Peyer's patch (tissue), 4 donors: ENCODE measurements at regions not wholly inside any gene's neighbourhood (a gene's known extent, or its start where the extent isn't known, plus 50 kb on each side); places are given as distances from the start of the nearest gene placed in this dataset.
"Not testable (repeated sequence)": the region's sequence is repeated elsewhere in the genome, so short reads cannot be mapped to it uniquely, and the experiment has no call there.

Experiments used
- DNase-seq, 3 donors: peaks; one replicate each; pipeline ENCODE4 v3.0.0-alpha.2; 2017 to 2019
- H3K27ac ChIP-seq, 4 donors: fragments of 200-600 bp; sonication (generic); one replicate each; pipeline ENCODE4 v1.5.1; 2016 to 2019
- H3K27me3 ChIP-seq, 2 donors: fragments of 200-600 bp; sonication (generic); one replicate each; pipeline ENCODE4 v1.5.1; 2019
- H3K36me3 ChIP-seq, 3 donors: fragments of 200-600 bp; sonication (generic); one replicate each; pipeline ENCODE4 v1.5.1; 2016 to 2019
- H3K4me1 ChIP-seq, 4 donors: fragments of 200-600 bp; sonication (generic); one replicate each; pipeline ENCODE4 v1.5.1; 2016 to 2019
- H3K4me3 ChIP-seq, 4 donors: fragments of 200-600 bp; sonication (generic); 1 replicate in 3 of 4; 2 replicates in 1 of 4; pipeline ENCODE4 v1.5.1; 2016 to 2019; ENCODE audit warnings: mild to moderate bottlenecking in 1 of 4
- H3K9me3 ChIP-seq, 4 donors: fragments of 200-600 bp; sonication (generic); one replicate each; pipeline ENCODE4 v1.5.1; 2016 to 2019; ENCODE audit warnings: mild to moderate bottlenecking in 1 of 4
- POLR2A ChIP-seq, 2 donors: fragments of 450-650 bp; IDR thresholded peaks; one replicate each; pipeline ENCODE4 v1.5.1; 2017; ENCODE audit warnings: antibody characterized with exemption in 2 of 2, mild to moderate bottlenecking in 2 of 2, moderate library complexity in 2 of 2
- TF ChIP-seq, protein P1 (sequence below), 6 experiments: fragments of 450-650 bp in 4 of 6; fragments of 200-600 bp in 2 of 6; sonication (generic) in 1 of 6; IDR thresholded peaks; one replicate each; pipeline ENCODE4 v1.5.1; 2017 to 2019; ENCODE audit warnings: antibody characterized with exemption in 6 of 6, mild to moderate bottlenecking in 3 of 6, moderate library complexity in 1 of 6

GRCh38 chr4:160546201-160546600 lies 1443.3 kb downstream of the RAPGEF2 start:
- no peak overlapping the region for H3K4me3 ChIP-seq
- DNase-seq, result no peak
- no peak overlapping the region for H3K27ac ChIP-seq
- no peaks in the 10 kb centered on the region for H3K27me3 ChIP-seq
- TF ChIP-seq, protein P1, sequence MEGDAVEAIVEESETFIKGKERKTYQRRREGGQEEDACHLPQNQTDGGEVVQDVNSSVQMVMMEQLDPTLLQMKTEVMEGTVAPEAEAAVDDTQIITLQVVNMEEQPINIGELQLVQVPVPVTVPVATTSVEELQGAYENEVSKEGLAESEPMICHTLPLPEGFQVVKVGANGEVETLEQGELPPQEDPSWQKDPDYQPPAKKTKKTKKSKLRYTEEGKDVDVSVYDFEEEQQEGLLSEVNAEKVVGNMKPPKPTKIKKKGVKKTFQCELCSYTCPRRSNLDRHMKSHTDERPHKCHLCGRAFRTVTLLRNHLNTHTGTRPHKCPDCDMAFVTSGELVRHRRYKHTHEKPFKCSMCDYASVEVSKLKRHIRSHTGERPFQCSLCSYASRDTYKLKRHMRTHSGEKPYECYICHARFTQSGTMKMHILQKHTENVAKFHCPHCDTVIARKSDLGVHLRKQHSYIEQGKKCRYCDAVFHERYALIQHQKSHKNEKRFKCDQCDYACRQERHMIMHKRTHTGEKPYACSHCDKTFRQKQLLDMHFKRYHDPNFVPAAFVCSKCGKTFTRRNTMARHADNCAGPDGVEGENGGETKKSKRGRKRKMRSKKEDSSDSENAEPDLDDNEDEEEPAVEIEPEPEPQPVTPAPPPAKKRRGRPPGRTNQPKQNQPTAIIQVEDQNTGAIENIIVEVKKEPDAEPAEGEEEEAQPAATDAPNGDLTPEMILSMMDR (IDR thresholded peaks at IDR 0.05), result no peak
- TF ChIP-seq POLR2A (IDR thresholded peaks at IDR 0.05), result no peak
- H3K9me3 ChIP-seq, result no peaks in the 10 kb centered on the region
- H3K36me3 ChIP-seq, result no peaks in the 10 kb centered on the region
- no peaks in the 10 kb centered on the region for H3K4me1 ChIP-seq

DNA sequence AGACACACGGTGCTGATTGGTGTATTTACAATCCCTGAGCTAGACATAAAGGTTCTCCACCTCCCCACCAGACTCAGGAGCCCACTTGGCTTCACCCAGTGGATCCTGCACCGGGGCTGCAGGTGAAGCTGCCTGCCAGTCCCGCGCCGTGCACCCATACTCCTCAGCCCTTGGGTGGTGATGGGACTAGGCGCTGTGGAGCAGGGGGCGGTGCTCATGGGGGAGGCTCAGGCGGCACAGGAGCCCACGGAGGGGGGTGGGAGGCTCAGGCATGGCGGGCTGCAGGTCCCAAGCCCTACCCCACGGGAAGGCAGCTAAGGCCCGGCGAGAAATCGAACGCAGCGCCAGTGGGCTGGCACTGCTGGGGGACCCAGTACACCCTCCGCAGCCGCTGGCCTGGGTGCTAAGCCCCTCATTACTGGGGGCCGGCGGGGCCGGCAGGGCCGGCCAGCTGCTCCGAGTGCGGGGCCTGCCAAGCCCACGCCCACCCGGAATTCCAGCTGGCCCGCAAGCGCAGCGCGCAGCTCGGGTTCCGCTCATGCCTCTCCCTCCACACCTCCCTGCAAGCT lies 1447.2 kb downstream of the RAPGEF2 start:
- not testable (repeated sequence) for H3K27ac ChIP-seq, H3K9me3 ChIP-seq, DNase-seq, H3K4me1 ChIP-seq, H3K36me3 ChIP-seq, H3K4me3 ChIP-seq, H3K27me3 ChIP-seq

DNA sequence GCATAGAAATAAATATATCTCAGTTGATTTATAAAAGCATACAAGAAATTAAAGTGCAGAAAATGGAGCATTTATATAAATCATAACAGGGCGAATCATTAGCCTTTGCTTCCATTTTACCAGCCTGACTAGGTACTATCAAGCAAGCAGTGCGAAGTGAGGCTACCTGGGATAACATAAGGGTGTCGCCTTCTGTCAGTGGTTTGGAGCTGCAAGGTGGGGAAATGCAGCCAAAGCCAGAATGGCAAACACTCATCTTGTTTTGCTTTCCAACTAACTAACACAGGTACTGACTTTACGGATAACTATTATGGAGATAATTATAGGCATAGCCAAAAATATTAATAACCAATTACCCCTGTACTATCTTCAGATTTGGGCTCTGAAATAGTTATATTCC lies 1459.8 kb downstream of the RAPGEF2 start:
- H3K27me3 ChIP-seq, result no peaks in the 10 kb centered on the region
- no peaks in the 10 kb centered on the region for H3K4me1 ChIP-seq
- no peak overlapping the region for H3K27ac ChIP-seq
- H3K4me3 ChIP-seq, result no peak overlapping the region
- no peak for TF ChIP-seq POLR2A (IDR thresholded peaks at IDR 0.05)
- TF ChIP-seq, protein P1 (IDR thresholded peaks at IDR 0.05), result no peak
- H3K9me3 ChIP-seq, result no peaks in the 10 kb centered on the region
- DNase-seq, result no peak
- no peaks in the 10 kb centered on the region for H3K36me3 ChIP-seq

GRCh38 chr4:160563552-160564282 lies 1460.8 kb downstream of the RAPGEF2 start:
- Histone ChIP-seq H3K4me1 (no peaks in the 10 kb centered on the region), H3K9me3 (no peaks in the 10 kb centered on the region)
- TF ChIP-seq POLR2A (IDR thresholded peaks at IDR 0.05), result no peak
- TF ChIP-seq, protein P1 (IDR thresholded peaks at IDR 0.05), result no peak

DNA sequence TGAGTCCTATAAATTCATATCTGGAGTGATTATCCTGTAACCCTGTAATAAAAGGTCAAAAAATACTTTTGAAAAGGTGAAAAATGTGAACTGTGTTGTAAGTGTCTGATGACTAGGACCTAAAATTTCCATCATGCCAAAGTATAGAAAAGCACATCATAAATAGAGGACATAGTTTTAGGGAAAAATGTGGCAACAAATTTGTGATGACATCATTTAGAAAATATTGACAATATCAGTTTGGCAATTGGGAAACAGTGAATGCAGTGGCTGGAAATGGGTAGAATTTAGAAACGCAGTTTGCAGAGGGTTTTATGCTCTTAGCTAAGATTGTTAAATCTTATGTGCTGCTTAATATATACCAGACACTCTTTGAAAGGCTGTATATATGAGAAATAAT lies 1464.8 kb downstream of the RAPGEF2 start:
- Histone ChIP-seq H3K27me3 (no peaks in the 10 kb centered on the region), H3K4me1 (no peaks in the 10 kb centered on the region), H3K27ac (no peak overlapping the region), H3K36me3 (no peaks in the 10 kb centered on the region), H3K4me3 (no peak overlapping the region), H3K9me3 (no peaks in the 10 kb centered on the region)
- DNase-seq, result no peak
- TF ChIP-seq POLR2A (IDR thresholded peaks at IDR 0.05), result no peak
- TF ChIP-seq, protein P1 (IDR thresholded peaks at IDR 0.05), result no peak

More at GRCh38 chr4:160563552-160564282, 1460.8 kb downstream of the RAPGEF2 start:
- H3K27me3 ChIP-seq, result no peaks in the 10 kb centered on the region
- no peak overlapping the region for H3K27ac ChIP-seq
- no peak overlapping the region for H3K4me3 ChIP-seq
- no peak for DNase-seq
- H3K36me3 ChIP-seq, result no peaks in the 10 kb centered on the region

- no peak for DNase-seq
- H3K4me3 ChIP-seq, result no peak overlapping the region
- no peaks in the 10 kb centered on the region for H3K36me3 ChIP-seq
- H3K27me3 ChIP-seq, result no peaks in the 10 kb centered on the region
- no peaks in the 10 kb centered on the region for H3K4me1 ChIP-seq
- no peaks in the 10 kb centered on the region for H3K9me3 ChIP-seq
- H3K27ac ChIP-seq, result no peak overlapping the region
- no peak for TF ChIP-seq POLR2A (IDR thresholded peaks at IDR 0.05)
- TF ChIP-seq, protein P1 (IDR thresholded peaks at IDR 0.05), result no peak
These were observed 1467.4 kb downstream of the RAPGEF2 start for GRCh38 chr4:160570271-160570670.

DNA sequence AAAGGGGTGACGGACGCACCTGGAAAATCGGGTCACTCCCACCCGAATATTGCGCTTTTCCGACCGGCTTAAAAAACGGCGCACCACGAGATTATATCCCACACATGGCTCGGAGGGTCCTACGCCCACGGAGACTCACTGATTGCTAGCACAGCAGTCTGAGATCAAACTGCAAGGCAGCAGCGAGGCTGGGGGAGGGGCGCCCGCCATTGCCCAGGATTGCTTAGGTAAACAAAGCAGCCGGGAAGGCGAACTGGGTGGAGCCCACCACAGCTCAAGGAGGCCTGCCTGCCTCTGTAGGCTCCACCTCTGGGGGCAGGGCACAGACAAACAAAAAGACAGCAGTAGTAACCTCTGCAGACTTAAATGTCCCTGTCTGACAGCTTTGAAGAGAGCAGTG lies 1471.4 kb downstream of the RAPGEF2 start:
- not testable (repeated sequence) for DNase-seq, H3K27me3 ChIP-seq, H3K4me1 ChIP-seq, H3K9me3 ChIP-seq, H3K36me3 ChIP-seq, H3K4me3 ChIP-seq, H3K27ac ChIP-seq
